Muscle of back (tissue), 3 donors: ENCODE measurements at regions not wholly inside any gene's neighbourhood (a gene's known extent, or its start where the extent isn't known, plus 50 kb on each side); places are given as distances from the start of the nearest gene placed in this dataset.

ENCODE experiments used
- DNase-seq, 3 donors: peaks; one replicate each; pipeline versions ENCODE4 v3.0.0 to v3.0.0-alpha.2; 2013

DNA sequence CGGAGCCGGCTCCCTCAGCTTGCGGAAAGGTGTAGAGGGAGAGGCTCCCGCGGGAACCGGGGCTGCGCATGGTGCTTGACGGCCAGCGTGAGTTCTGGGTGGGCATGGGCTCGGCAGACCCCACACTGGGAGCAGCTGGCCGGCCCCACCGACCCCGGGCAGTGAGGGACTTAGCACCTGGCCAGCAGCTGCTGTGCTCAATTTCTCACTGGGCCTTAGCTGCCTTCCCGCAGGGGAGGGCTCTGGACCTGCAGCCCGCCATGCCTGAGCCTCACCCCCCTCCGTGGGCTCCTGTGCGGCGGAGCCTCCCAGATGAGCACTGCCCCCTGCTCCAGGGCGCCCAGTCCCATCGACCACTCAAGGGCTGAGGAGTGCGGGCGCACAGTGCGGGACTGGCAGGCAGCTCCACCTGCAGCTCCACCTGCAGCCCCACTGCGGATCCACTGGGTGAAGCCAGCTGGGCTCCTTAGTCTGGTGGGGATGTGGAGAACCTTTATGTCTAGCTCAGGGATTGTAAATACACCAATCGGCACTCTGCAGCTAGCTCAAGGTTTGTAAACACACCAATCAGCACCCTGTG, 1141.8 kb downstream of the PCDH17 start:
- DNase-seq, result no peak

GRCh38 chr13:58782736-58783135, 1151.2 kb downstream of the PCDH17 start:
- DNase-seq, result no peak

DNA sequence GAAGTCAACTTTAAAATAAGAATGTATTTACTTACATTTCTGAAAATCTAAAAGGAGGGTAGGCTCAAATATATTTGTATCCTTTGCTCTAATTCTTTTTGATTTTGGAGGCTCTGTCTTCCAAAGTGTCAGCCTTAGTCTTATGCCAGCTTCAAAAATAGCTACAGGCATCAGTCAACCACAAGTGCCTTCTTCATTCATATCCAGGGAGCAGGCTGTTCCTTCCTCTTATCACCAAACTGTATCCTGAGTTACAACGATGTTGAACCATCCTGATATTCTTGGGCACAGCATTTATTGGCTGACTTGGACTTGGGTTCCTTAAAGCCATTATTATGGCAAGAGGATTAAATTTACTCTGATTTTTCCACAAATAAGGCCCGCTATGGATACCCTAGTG, 1161.3 kb downstream of the PCDH17 start:
- DNase-seq, result no peak

DNA sequence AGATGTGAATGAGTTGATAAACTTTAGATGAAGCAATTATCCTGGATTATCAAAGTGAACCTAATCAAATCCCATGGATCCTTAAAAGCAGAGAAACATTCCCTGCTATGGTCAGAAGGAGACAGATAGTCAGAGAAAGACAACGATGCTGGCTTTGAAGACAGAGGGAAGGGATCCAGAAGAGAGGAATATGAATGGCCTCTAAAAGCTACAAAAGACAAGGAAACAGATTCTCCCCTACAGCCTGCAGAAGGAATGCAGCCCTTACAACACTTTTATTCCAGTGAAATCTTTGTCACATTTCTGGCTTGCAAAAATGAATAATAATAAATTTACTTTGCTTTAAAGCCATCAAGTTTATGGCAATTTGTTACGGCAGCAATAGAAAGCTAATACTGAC, 1164.2 kb downstream of the PCDH17 start:
- no peak for DNase-seq

GRCh38 chr13:58804832-58805231, 1173.3 kb downstream of the PCDH17 start:
- DNase-seq, result no peak

DNA sequence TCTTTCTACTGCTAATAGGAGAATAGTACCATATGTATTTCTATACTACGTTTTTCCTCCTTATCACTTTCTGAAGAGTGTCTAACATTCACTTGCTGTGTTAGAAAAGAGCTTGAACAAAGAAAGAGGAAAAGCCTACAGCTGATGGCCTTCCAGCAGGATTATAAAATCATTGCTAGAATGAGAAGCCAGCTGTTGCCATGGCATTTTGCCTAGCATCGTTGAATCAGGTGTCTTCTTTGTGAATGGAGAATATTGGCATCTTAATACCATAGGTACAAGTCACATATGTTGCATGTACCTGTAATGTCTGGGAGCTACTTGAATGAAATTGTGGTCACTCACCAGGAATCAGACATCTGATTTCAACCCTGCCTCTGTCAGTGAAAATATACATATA, 1174.9 kb downstream of the PCDH17 start:
- no peak for DNase-seq

DNA sequence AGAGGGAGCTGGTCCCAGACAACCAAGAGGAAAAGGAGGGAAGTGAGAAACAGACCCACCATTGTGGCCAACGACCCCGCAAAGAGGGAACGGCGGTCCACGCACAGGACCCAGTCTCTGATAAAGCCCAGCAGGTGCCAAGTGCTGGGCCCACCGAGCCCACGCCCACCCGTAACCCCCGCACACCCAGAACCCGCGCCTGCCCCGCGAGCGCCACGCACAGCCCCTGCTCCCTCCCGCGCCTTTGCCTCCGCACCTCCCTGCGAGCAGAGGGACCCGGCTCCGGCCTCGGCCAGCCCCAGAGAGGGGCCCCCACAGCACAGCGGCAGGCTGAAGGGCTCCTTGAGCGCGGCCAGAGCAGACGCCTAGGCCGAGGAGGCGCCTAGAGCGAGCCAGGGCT, 1192.2 kb downstream of the PCDH17 start:
- DNase-seq, result no peak

- DNase-seq, result no peak
Measured at GRCh38 chr13:58827904-58828303, 1196.4 kb downstream of the PCDH17 start.

- no peak for DNase-seq
Measured at GRCh38 chr13:58830841-58831240, 1199.3 kb downstream of the PCDH17 start.

- no peak for DNase-seq
Measured at GRCh38 chr13:58838615-58839014, 1207.1 kb downstream of the PCDH17 start.

DNA sequence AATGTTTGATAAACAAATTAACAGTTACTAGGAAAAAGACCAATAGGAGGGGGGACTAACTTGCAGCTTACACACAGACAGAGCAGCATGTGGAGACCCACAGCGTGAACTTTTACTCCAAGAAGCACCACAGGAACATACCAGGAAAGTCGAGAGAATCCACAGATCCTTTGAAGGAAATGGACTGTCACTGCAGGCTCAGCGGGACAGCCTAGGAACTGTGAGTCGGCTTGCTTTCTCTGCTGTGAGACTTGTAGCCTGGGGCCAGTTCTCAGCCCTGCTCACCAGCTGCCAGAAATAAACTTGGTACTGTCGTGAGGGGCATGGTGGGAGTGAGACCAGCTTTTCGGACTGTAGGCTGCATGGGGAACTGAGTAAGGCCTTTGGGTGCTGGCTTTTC, 1211.5 kb downstream of the PCDH17 start:
- DNase-seq, result no peak

DNA sequence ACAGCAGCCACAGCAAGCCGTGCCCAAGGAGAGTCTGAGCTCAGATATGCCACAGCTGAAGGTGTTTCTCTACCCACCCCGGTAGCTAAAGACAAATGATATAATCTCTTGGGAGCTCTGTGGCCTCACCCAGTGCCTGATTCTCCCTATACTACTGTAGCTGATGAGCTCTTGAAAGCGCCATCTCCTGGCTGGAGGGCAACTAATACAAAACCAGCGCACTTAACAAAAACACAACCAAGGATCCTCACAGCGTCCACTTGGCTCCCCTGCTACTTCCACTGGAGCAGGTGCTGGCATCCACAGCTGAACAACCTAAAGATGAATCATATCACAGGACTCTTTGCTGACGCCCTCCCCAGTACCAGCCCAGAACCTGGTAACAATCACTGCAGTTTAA, 1212.0 kb downstream of the PCDH17 start:
- DNase-seq, result no peak

DNA sequence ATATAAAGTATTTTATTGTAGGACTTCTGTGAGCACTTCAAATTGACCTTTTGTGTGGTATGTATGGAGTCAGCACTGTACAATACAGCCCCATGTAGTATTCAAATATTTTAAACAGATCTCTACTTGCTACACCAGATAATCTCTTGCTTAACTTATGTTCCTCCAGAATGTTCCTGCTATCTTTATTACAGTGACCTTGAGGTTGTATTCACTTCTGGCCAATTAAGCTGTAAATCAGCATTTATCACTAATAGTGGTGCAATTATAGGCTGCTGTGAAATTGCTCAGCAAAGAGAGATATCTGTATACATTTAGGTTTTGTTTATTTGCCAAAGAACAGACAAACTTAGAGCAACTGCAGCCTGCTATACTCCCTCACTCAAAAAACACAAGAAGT, 1218.6 kb downstream of the PCDH17 start:
- DNase-seq, result no peak

DNA sequence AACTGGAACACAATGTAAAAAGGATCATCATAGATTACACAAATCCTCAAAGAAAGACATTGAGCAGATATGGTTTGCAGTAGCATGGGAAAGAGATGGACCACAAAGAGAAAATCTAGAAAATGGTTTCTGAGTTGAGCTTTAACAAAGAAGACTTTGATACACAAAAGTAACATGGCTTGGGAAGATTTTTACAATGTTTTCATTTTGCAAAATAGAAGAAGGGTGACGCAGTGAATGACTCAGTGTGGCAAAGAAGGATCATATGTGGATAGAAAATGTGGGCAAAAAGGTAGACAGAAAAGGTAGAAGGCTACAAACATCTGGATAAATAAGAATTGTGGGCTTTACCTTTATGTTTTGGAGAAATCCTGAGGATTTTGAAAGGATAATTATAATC, 1220.5 kb downstream of the PCDH17 start:
- no peak for DNase-seq

DNA sequence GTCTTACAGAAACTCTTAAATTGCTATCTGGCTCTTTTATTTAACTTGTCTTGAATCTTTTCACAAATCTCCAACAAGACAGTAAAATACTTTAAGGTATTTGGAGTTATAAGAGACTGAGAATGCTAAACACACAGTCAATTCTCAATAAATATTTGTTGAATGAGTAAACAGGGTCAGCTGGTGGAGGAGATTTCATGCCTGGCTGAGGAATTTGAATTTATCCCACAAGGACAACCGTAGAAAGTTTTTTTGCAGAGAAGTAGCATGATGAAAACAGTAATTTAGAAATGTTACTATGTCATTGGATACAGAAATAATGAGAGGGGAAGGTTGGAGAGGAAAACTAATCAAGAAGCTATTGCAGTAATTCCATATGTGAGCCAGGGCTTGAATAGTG, 1223.7 kb downstream of the PCDH17 start:
- peak; percentile 1 to 22 (median 21) for DNase-seq

- DNase-seq, result no peak
Measured at GRCh38 chr13:58858870-58859371, 1227.4 kb downstream of the PCDH17 start.

- no peak for DNase-seq
Measured at GRCh38 chr13:58865286-58865685, 1233.7 kb downstream of the PCDH17 start.

DNA sequence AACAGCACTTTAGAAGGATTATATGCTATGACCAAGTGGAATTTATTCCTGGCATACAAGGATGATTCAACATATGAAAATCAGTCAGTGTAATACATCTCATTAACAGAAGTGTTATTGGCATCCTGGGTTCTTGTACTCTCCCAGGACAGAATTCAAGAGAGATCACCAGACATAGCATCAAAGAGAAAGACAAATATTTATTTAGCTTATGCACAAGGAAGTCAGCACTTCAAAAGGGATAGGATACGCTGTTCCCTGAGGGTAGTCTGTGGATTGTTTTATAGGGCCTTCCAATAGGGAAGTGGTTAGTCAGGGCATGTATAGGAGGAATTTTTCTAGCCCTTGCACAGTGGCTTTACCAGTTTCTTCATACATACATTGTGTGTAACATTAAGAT, 1238.0 kb downstream of the PCDH17 start:
- DNase-seq, result no peak

DNA sequence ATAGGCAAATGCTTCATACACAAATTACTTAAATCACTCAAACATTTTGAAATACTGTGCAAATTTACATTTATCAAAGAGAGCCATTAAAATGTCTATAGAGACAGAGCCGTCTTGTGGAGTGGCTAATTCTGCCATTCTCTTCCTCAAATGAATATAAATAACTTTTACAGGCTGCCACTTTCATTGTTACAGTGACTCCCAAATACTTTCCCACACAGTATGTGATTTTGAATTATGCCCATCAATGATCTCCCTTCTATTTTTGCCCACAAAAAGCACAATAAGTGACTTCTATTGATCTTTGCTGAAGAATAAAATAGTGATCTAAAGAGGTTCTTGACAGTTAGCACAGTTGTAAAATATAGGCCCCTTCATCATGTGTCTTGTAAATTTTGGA, 1244.9 kb downstream of the PCDH17 start:
- no peak for DNase-seq

GRCh38 chr13:58879114-58879513, 1247.6 kb downstream of the PCDH17 start:
- no peak for DNase-seq

DNA sequence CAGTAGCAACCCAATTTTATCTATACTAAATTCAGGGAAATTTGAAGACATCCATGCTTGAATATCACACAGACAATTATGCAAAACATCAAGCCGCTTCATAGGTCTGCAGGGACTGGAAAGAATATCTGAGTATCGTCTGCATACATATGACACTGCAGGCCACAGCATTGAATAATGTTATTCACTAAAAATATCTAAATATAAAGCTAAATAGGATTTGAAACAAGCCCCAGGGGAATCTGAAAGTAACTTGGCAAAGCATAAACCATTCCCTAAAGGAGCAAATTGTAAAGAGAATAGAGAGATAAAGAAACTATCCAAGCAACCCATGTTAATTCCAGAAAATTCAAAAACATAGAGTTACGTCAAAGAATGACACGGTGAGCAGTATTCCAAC, 1251.0 kb downstream of the PCDH17 start:
- peak in 2 of 3 donors; percentile 2 to 14 for DNase-seq

- DNase-seq, result no peak
Measured at GRCh38 chr13:58883405-58883804, 1251.9 kb downstream of the PCDH17 start.

GRCh38 chr13:58884353-58885209, 1253.0 kb downstream of the PCDH17 start:
- DNase-seq, result no peak

DNA sequence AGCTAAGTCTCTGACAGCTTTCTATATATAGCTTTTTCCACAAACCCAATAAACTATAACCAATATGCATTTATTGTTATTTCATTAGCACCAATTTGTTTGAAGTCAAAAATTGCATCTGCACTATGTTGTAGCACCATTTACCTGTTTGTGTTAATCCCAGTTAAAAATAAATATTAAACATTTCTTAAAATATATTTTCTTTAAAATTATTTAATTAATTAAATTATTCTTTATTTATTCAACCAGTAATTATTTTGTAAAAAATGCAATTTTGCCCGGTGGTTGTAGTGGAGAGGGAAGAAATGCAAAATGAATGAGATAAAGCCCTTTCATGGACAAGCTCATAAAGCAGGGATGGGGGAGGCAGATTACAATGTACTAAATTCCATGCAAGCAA, 1257.9 kb downstream of the PCDH17 start:
- DNase-seq, result no peak
